Fibroblast of lung (primary cell): ENCODE measurements at regions not wholly inside any gene's neighbourhood (a gene's known extent, or its start where the extent isn't known, plus 50 kb on each side); places are given as distances from the start of the nearest gene placed in this dataset.

Experiments used
- DNase-seq, 2 donors: peaks; one replicate each; pipeline versions ENCODE4 v3.0.0 to v3.0.0-alpha.2; 2010; ENCODE audit warnings: low read depth in 2 of 2
- H2AFZ ChIP-seq: 2 replicates; pipeline ENCODE4 v1.5.1; 2012; ENCODE audit warnings: low read length, control low read depth, inconsistent platforms
- H3K27ac ChIP-seq: 2 replicates; pipeline ENCODE4 v1.5.1; 2011; ENCODE audit warnings: low read length, control low read depth; ENCODE audit not compliant: insufficient read depth
- H3K27me3 ChIP-seq: 2 replicates; pipeline ENCODE4 v1.5.1; 2011; ENCODE audit warnings: mild to moderate bottlenecking, low read length; ENCODE audit not compliant: control insufficient read depth, insufficient read depth
- H3K36me3 ChIP-seq: 2 replicates; pipeline ENCODE4 v1.5.1; 2011; ENCODE audit warnings: low read length; ENCODE audit not compliant: control insufficient read depth, insufficient read depth
- H3K4me1 ChIP-seq: 2 replicates; pipeline ENCODE4 v1.5.1; 2011; ENCODE audit warnings: low read length; ENCODE audit not compliant: control insufficient read depth, insufficient read depth; ENCODE audit errors: extremely low read depth
- H3K4me2 ChIP-seq: 2 replicates; pipeline ENCODE4 v1.5.1; 2011; ENCODE audit warnings: low read length, control low read depth; ENCODE audit not compliant: insufficient read depth; ENCODE audit errors: extremely low read depth
- H3K4me3 ChIP-seq, 4 experiments: fragments of 200-600 bp in 1 of 4; sonication (generic) in 1 of 4; replicated peaks in 1 of 4; 2 replicates each; pipeline ENCODE4 v1.5.1; 2011 to 2016; ENCODE audit warnings: low read length in 4 of 4, low read depth in 3 of 4, mild to moderate bottlenecking in 3 of 4, control low read depth in 2 of 4, inconsistent platforms in 1 of 4, mixed read lengths in 1 of 4; ENCODE audit not compliant: insufficient read depth in 1 of 4; ENCODE audit errors: control extremely low read depth in 1 of 4
- H3K79me2 ChIP-seq: 2 replicates; pipeline ENCODE4 v1.5.1; 2012; ENCODE audit warnings: mild to moderate bottlenecking, low read length, inconsistent platforms; ENCODE audit not compliant: control insufficient read depth, insufficient read depth
- H3K9ac ChIP-seq: 2 replicates; pipeline ENCODE4 v1.5.1; 2011; ENCODE audit warnings: mild to moderate bottlenecking, low read length, control low read depth; ENCODE audit not compliant: insufficient read depth
- H3K9me3 ChIP-seq: 2 replicates; pipeline ENCODE4 v1.5.1; 2012; ENCODE audit warnings: low read depth, low read length; ENCODE audit not compliant: control insufficient read depth, insufficient read depth
- H4K20me1 ChIP-seq: 2 replicates; pipeline ENCODE4 v1.5.1; 2011; ENCODE audit warnings: low read length; ENCODE audit not compliant: control insufficient read depth, insufficient read depth; ENCODE audit errors: extremely low read depth
- EZH2 ChIP-seq: IDR thresholded peaks from 2 replicates; pipeline ENCODE4 v1.5.1; 2012; ENCODE audit warnings: low read length, control low read depth, mild to moderate bottlenecking; ENCODE audit errors: missing control alignments
- TF ChIP-seq, protein P1 (sequence below), 2 donors: IDR thresholded peaks in 1 of 2; conservative IDR thresholded peaks in 1 of 2; 1 replicate in 1 of 2; 2 replicates in 1 of 2; pipeline ENCODE4 v1.5.1; 2011 to 2012; ENCODE audit warnings: low read length in 2 of 2, control low read depth in 1 of 2, inconsistent platforms in 1 of 2, low read depth in 1 of 2, mild to moderate bottlenecking in 1 of 2

GRCh38 chr10:121282264-121282663, 316.0 kb downstream of the FGFR2 start:
- TF ChIP-seq EZH2, result no peak
- TF ChIP-seq, protein P1, sequence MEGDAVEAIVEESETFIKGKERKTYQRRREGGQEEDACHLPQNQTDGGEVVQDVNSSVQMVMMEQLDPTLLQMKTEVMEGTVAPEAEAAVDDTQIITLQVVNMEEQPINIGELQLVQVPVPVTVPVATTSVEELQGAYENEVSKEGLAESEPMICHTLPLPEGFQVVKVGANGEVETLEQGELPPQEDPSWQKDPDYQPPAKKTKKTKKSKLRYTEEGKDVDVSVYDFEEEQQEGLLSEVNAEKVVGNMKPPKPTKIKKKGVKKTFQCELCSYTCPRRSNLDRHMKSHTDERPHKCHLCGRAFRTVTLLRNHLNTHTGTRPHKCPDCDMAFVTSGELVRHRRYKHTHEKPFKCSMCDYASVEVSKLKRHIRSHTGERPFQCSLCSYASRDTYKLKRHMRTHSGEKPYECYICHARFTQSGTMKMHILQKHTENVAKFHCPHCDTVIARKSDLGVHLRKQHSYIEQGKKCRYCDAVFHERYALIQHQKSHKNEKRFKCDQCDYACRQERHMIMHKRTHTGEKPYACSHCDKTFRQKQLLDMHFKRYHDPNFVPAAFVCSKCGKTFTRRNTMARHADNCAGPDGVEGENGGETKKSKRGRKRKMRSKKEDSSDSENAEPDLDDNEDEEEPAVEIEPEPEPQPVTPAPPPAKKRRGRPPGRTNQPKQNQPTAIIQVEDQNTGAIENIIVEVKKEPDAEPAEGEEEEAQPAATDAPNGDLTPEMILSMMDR (conservative IDR thresholded peaks at IDR 0.05 in 1 of 2, IDR thresholded peaks at IDR 0.05 in 1 of 2; ENCODE audit: low read depth in 1 of 2, low read length in 2 of 2), result no peak
- H3K9me3 ChIP-seq, result no peaks in the 10 kb centered on the region

DNA sequence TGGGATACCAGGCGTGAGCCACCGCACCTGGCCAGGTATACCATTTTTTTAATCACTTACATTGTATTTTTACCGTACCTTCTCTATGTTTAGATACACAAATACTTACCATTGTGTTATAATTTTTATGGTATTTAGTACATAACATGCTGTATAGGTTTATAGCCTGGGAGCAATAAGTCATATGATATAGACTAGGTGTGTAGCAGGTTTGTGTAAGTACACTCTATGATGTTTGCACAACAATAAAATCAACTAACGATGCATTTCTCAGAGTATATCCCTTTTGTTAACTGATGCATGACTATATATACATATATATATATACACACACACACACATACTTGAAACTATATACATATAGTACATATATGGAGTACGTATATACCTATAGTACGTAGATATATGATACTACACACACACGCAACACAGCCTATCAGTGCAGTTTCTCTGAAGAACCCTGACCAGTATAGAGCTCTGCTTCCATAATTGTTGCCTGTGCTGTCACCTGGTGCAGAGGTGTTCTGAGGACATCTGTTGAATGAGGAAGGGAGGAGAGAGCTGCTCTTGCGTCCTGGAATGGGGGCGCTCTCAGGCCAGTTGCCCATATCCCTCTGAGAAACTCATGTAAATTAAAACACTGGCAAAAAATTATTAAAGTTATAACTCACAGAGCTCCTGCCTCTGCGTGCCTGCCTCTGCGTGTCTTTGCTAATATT, 315.3 kb downstream of the FGFR2 start:
- no peak overlapping the region for H3K4me3 ChIP-seq
- DNase-seq, result no peak
- H3K27me3 ChIP-seq, result no peaks in the 10 kb centered on the region
- H4K20me1 ChIP-seq, result no peaks in the 10 kb centered on the region
- no peak for TF ChIP-seq EZH2
- TF ChIP-seq, protein P1 (conservative IDR thresholded peaks at IDR 0.05 in 1 of 2, IDR thresholded peaks at IDR 0.05 in 1 of 2; ENCODE audit: low read depth in 1 of 2, low read length in 2 of 2), result no peak
- H3K9me3 ChIP-seq, result no peaks in the 10 kb centered on the region
- H2AFZ ChIP-seq, result no peak overlapping the region
- no peak overlapping the region for H3K27ac ChIP-seq
- no peaks in the 10 kb centered on the region for H3K4me1 ChIP-seq
- no peaks in the 10 kb centered on the region for H3K36me3 ChIP-seq
- no peaks in the 10 kb centered on the region for H3K79me2 ChIP-seq
- H3K4me2 ChIP-seq, result no peak overlapping the region
- H3K9ac ChIP-seq, result no peak overlapping the region

More at GRCh38 chr10:121282264-121282663, 316.0 kb downstream of the FGFR2 start:
- Histone ChIP-seq H3K36me3 (no peaks in the 10 kb centered on the region), H3K27me3 (no peaks in the 10 kb centered on the region), H4K20me1 (no peaks in the 10 kb centered on the region), H3K4me3 (no peak overlapping the region), H3K4me2 (no peak overlapping the region), H2AFZ (no peak overlapping the region), H3K4me1 (no peaks in the 10 kb centered on the region), H3K79me2 (no peaks in the 10 kb centered on the region), H3K27ac (no peak overlapping the region), H3K9ac (no peak overlapping the region)
- DNase-seq, result no peak

DNA sequence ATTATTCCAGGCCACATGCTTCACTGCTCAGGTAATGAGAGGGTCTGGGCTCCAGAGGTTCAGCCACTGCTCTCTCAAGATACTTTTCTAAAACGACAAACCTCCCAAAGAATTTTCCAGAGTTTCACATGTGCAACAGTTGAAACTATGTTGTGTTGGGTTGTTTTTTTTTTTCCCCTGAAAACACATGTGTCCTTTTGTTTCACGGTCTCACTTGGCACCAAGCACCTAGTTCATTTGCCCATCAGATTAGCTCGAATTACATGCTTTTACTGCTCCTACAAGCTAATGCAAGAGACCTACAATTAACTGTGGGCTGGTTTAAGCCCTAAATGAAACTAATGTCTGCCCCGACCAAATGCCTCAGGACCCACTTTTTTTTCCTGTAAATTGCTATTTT, 313.3 kb downstream of the FGFR2 start:
- Histone ChIP-seq H3K79me2 (no peaks in the 10 kb centered on the region), H3K4me3 (no peak overlapping the region), H3K4me1 (no peaks in the 10 kb centered on the region), H3K9me3 (no peaks in the 10 kb centered on the region), H2AFZ (no peak overlapping the region), H3K27ac (no peak overlapping the region), H3K9ac (no peak overlapping the region), H4K20me1 (no peaks in the 10 kb centered on the region), H3K4me2 (no peak overlapping the region), H3K27me3 (no peaks in the 10 kb centered on the region), H3K36me3 (no peaks in the 10 kb centered on the region)
- no peak for TF ChIP-seq EZH2
- TF ChIP-seq, protein P1 (conservative IDR thresholded peaks at IDR 0.05 in 1 of 2, IDR thresholded peaks at IDR 0.05 in 1 of 2; ENCODE audit: low read depth in 1 of 2, low read length in 2 of 2), result no peak
- no peak for DNase-seq
